AG04450 (cell line): ENCODE measurements at regions not wholly inside any gene's neighbourhood (a gene's known extent, or its start where the extent isn't known, plus 50 kb on each side); places are given as distances from the start of the nearest gene placed in this dataset.

Experiments used
- CTCF ChIA-PET: fragments of 300-600, 350-600 bp; formaldehyde crosslinking; extraction: SDS; loops from one replicate; lab custom pipeline; 2022; ENCODE audit warnings: antibody characterized with exemption, inconsistent platforms; lab: Charles Lee
- POLR2A ChIA-PET: fragments of 350-600 bp; formaldehyde crosslinking; extraction: SDS; loops from one replicate; lab custom pipeline; 2021; ENCODE audit warnings: antibody characterized with exemption, inconsistent platforms; lab: Yijun Ruan, JAX
- DNase-seq: peaks from one replicate; pipeline ENCODE4 v3.0.0-alpha.2; 2011; ENCODE audit warnings: low read depth, low spot score
- H3K27ac ChIP-seq: one replicate; pipeline ENCODE4 v1.5.1; 2012; ENCODE audit warnings: low read depth, low read length, control low read depth
- H3K27me3 ChIP-seq: one replicate; pipeline ENCODE4 v1.6.0; 2012; ENCODE audit warnings: low read length; ENCODE audit not compliant: control insufficient read depth, insufficient read depth
- H3K4me3 ChIP-seq: 2 replicates; pipeline ENCODE4 v1.5.1; 2011; ENCODE audit warnings: mild to moderate bottlenecking, low read depth, low read length, control low read depth
- H3K9me3 ChIP-seq: 2 replicates; pipeline ENCODE4 v1.5.1; 2012; ENCODE audit warnings: low read length; ENCODE audit not compliant: control insufficient read depth, insufficient read depth
- TF ChIP-seq, protein P1 (sequence below): IDR thresholded peaks from 2 replicates; pipeline ENCODE4 v1.5.1; 2011; ENCODE audit warnings: low read depth, low read length, control low read depth, inconsistent platforms

- ChIA-PET CTCF (no interaction called here), POLR2A (no interaction called here)
- no peaks in the 10 kb centered on the region for H3K9me3 ChIP-seq
- no peak for DNase-seq
- TF ChIP-seq, protein P1, sequence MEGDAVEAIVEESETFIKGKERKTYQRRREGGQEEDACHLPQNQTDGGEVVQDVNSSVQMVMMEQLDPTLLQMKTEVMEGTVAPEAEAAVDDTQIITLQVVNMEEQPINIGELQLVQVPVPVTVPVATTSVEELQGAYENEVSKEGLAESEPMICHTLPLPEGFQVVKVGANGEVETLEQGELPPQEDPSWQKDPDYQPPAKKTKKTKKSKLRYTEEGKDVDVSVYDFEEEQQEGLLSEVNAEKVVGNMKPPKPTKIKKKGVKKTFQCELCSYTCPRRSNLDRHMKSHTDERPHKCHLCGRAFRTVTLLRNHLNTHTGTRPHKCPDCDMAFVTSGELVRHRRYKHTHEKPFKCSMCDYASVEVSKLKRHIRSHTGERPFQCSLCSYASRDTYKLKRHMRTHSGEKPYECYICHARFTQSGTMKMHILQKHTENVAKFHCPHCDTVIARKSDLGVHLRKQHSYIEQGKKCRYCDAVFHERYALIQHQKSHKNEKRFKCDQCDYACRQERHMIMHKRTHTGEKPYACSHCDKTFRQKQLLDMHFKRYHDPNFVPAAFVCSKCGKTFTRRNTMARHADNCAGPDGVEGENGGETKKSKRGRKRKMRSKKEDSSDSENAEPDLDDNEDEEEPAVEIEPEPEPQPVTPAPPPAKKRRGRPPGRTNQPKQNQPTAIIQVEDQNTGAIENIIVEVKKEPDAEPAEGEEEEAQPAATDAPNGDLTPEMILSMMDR, result no peak
- no peak overlapping the region for H3K27ac ChIP-seq
- H3K4me3 ChIP-seq, result no peak overlapping the region
- H3K27me3 ChIP-seq, result peaks cover 2% of the 10 kb centered on the region
Observed at GRCh38 chr5:82738681-82739269, 338.4 kb downstream of the TMEM167A start.

DNA sequence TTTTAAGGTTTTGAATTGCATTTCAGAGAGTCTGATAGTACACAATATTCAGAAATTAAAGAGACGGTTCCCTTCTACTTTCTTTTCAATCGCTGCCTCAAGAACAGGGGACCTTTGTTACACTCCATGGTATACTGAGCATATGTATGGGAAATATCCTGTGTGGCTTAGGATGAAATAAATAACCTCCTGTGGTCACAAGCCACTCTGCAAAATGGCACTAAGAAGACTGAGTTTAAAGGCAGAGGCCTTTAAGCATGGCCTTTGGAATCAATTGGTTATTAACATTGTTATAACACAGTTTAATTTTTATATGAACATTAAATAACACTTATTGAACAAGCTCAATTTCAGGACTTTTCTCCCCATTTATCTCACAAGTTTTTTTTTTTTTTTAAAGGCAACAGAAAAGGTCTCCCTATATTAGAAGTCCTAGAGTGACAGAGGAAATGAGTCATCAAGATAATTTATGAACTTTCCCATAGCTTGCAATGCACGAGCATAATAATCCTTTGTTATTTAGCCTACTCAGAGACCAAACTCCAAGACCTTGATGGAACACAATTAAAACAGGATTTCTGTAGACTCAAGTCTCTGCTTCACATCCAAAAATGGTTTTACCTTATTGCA is 341.9 kb downstream of the TMEM167A start:
- DNase-seq, result no peak
- ChIA-PET CTCF (no interaction called here), POLR2A (interaction anchor here (0.7 kb wide), 1 partner anchor 196 kb away, joined by 4 read pairs; no protein-coding TSS in a partner anchor)
- Histone ChIP-seq H3K27ac (no peak overlapping the region), H3K27me3 (peaks cover 2% of the 10 kb centered on the region), H3K9me3 (no peaks in the 10 kb centered on the region), H3K4me3 (no peak overlapping the region)
- TF ChIP-seq, protein P1, result no peak

DNA sequence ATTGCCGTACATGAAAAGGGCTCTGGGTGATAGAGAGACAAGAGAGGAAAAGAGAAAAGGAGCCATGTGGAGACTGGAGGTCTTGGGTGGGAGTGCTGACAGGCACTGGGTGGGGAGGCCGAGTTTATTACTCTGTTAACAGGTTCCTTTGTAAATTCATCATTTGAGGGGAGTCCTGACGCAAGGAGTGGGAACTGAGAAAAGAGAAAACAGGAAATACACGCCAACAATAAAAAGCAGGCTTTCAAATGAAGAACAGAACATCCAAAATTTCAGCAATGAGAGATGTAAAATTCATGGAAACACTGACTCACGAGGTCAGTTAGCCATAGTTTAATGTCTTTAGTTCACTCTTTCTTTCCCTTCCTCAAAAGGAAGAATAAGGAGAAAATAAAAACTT is 342.8 kb downstream of the TMEM167A start:
- DNase-seq, result no peak
- TF ChIP-seq, protein P1, result no peak
- no peaks in the 10 kb centered on the region for H3K9me3 ChIP-seq
- H3K4me3 ChIP-seq, result no peak overlapping the region
- H3K27ac ChIP-seq, result no peak overlapping the region
- H3K27me3 ChIP-seq, result peaks cover 2% of the 10 kb centered on the region
- ChIA-PET CTCF (no interaction called here), POLR2A (no interaction called here)

GRCh38 chr5:82730913-82731312 is 346.3 kb downstream of the TMEM167A start:
- ChIA-PET POLR2A (no interaction called here), CTCF (no interaction called here)
- no peak overlapping the region for H3K4me3 ChIP-seq

More at GRCh38 chr5:82730913-82731312, 346.3 kb downstream of the TMEM167A start:
- Histone ChIP-seq H3K27ac (no peak overlapping the region), H3K9me3 (no peaks in the 10 kb centered on the region; the same call in 1 of the 2 replicates), H3K27me3 (no peaks in the 10 kb centered on the region)
- no peak for DNase-seq
- TF ChIP-seq, protein P1, result no peak
